Right lobe of liver (tissue), 4 donors: ENCODE measurements at regions not wholly inside any gene's neighbourhood (a gene's known extent, or its start where the extent isn't known, plus 50 kb on each side); places are given as distances from the start of the nearest gene placed in this dataset.

ENCODE experiments used
- CTCF ChIP-seq, 4 donors: fragments of 200-600 bp in 3 of 4; fragments of 450-650 bp in 1 of 4; IDR thresholded peaks; one replicate each; pipeline versions ENCODE4 v1.5.1 to v1.8.0; 2016 to 2022; ENCODE audit warnings: antibody characterized with exemption in 4 of 4, mild to moderate bottlenecking in 2 of 4
- POLR2A ChIP-seq: fragments of 450-650 bp; IDR thresholded peaks from one replicate; pipeline ENCODE4 v1.6.1; 2017; ENCODE audit warnings: antibody characterized with exemption, mild to moderate bottlenecking
- donor health status: DM: no; HTN: no; CAD: no.
- donor health status: DM: no; HTN: no; CAD: no.
- donor health status: DM: no; HTN: yes; CAD: no.

- no peak for TF ChIP-seq CTCF (IDR thresholded peaks at IDR 0.05)
- no peak for TF ChIP-seq POLR2A
These were observed 79.6 kb upstream of the NECTIN1 start for GRCh38 chr11:119808407-119809185.
